ENCODE measurements at regions not wholly inside any gene's neighbourhood (a gene's known extent, or its start where the extent isn't known, plus 50 kb on each side); places are given as distances from the start of the nearest gene placed in this dataset.
"Not testable (repeated sequence)": the region's sequence is repeated elsewhere in the genome, so short reads cannot be mapped to it uniquely, and the experiment has no call there.

DNA sequence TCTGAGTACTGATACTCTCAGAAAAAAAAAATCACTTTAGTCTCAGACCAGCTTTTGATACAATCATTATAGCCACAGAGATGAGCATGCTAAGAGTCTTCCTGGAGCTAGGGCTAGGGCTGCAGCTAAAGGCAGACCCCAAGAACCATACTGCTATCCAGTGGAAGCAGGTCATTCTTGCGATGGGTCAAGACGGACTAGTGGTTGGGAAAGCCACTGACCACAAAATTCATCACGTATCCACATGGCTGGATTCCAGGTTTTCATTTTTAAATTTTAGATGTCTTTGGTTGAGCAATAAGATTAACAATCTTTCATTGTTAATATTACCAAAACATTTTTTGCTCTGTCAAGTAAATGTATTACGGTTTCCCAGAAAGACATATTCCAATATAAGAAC lies 598.1 kb downstream of the DNAH5 start:
- DNase-seq (ENCODE audit: low spot score): no peak

DNA sequence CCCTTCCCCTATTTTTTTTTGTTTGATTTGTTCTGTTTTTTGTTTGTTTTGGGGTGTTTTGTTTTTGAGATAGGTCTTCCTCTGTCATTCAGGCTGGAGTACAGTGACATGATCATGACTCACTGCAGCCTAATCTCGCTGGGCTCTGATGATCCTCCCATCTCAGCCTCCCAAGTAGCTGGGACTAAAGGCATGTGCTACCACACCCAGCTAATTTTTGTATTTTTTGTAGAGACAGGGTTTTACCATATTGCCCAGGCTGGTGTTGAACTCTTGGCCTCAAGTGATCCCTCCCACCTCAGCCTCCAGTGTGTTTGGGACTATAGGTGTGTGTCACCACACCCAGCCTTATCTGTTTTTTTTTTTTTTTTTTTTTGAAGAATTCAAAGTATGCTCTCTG lies 605.4 kb downstream of the DNAH5 start:
- no peak for DNase-seq (ENCODE audit: low spot score)

DNA sequence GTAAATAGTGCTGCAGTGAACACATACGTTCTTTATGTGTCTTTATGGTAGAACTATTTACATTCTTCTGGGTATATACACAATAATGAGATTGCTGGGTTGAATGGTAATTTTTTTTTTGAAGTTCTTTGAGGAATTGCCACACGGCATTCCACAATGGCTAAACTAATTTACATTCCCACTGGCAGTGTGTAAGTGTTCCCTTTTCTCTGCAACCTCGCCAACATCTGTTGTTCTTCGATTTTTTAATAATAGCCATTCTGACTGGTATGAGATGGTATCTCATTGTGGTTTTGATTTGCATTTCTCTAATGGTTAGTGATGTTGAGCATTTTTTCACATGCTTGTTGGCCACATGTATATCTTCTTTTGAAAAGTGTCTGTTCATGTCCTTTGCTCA lies 609.5 kb downstream of the DNAH5 start:
- DNase-seq (ENCODE audit: low spot score): not testable (repeated sequence)

DNA sequence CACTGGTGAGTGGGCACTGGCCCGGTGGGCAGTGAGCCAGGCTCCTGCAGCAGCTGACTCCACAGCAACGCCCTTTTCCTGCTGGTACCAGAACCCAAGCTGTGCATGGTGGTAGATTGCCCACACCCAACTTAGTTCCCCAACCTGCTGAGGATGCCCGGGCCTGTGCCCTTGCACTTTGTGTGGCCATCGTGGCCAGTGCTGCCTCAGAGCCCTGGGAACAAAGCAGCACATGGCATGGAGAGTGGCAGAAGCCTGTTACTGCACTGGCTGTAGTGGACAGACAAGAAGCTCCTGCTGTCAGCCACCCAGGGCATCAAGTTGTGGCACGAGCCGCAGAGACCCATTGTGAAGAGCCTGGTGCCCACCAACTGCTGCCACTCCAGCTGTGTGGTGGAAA lies 612.9 kb downstream of the DNAH5 start:
- no peak for DNase-seq (ENCODE audit: low spot score)

DNA sequence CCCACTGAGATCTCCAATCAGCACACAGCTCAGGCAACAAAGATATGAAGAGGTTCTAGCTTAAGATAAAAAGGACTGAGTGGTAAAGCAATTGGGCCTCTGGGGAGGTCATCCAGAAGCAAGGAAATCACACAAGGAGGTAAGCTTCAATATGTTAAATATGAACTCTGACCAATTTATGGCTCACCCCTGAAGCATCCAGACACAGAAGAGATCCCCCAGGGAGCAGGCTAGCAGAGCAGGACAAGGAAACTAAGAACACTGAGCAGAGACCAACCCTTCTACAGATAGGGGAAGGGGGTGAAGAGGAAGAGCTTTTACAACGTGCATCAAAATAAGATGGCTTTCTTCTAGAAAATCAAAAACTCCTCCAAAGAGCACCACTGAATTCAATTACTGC lies 616.2 kb downstream of the DNAH5 start:
- no peak for DNase-seq (ENCODE audit: low spot score)

DNA sequence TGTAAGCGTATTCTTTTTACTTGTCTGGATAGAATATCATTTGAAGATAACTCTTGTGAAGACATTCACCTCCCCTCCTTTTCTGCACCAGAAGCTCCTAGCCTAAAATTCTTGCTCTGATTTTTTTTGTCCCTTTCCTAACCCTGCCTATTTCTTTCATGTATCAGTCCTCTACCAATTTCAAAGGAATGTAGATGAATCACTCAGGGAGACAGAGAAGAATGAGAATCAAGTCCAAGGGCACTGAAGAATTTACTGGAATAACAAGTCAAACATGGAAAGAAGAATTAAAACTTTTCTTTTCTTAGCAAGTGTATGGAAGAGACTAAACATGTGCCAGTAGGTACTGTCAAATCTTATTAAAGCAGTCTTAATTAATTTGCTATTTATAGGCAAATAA lies 618.7 kb downstream of the DNAH5 start:
- DNase-seq (ENCODE audit: low spot score): no peak

DNA sequence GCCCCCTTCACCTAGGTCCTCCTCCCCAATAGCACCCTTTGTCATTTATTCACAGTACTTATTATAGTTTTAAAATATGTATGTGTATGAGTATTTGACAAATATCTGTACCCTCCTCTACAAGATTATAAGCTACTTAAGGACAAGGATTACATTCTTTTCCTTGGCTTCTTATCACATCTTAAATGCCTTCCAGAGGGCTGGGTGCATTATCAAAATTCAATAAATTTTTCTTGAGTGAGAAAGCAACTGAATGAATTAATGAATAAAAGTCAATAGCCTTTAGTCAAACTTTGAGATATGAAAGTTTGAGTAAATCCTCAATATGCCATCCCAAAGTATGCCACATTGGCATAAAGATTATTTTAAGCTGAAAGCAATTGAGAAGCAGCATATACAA lies 621.7 kb downstream of the DNAH5 start:
- no peak for DNase-seq (ENCODE audit: low spot score)

DNA sequence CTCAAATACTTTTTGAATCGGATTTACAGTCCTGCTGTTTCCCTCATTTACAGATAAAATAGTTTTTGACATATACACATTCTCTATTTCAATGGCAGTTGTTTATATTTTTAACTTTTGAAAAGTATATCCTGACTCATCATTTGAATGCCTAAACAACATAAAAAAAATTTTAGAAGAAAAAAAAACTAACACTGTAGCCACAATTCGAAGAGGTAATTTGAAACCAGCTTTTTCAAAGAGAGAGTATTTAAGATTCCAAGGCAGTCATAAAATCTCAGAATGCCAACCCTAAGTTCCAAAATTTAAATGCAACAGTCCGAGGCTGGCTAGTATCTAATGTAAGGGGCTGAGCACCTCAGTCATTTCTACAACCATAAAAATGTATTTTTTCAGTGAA lies 626.8 kb downstream of the DNAH5 start:
- DNase-seq (ENCODE audit: low spot score): no peak

DNA sequence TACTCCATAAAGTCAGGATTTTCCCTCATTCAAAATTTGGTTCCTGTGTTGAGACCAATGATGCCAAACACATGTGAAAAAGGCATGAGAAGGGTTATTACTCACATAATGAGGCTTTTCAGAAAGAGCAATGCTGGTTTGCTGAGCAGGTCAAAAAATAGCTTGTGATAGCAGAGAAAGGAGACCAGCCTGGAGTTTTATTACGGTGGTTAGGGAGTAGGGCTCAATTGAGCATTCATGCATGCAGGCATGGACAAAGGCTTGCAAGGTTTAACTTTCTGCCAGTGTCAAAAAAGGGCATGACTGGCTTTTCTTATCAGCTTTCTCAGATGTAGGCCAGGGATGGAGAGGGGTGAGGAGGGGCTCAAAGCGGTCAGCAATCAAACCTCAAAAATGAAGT lies 628.3 kb downstream of the DNAH5 start:
- DNase-seq (ENCODE audit: low spot score): no peak

DNA sequence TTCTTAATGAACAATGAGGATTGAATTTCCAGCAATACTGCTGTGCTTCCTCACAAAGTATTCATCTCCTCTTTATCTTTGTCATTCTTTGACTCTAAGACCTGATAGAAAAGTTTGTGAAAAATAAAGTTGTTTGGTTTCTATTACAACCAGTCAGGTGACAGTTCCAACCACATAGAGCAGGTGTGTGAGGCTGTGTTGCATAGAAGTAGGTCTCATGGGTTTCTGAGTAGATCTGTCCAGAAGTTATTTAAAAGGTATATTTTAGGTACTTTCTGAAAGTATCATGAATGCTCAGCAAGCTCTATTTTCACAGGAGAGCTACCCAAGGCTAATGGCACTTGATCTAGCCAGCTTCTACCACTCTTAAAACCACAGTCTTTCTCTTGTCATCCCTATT lies 637.0 kb downstream of the DNAH5 start:
- no peak for DNase-seq (ENCODE audit: low spot score)

DNA sequence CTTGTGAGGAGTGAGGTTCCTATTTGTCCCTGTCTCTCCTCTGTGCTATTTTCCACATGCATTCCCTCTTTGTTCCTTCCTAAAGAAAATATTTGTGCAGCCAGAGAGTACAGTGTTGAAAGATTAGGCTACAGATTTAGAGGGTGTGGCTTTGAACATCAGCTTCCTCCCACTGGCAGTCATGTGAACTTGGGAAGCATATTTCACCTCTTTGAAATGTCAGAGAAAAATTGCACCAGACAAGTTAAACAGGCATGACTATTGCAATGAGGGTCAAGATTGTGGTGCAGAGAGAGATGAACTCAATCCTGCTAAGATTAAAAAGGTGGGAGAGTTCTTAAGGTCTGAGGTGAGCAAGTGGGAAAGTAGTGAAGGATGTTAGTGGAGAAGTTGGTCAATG lies 641.0 kb downstream of the DNAH5 start:
- DNase-seq (ENCODE audit: low spot score): no peak

DNA sequence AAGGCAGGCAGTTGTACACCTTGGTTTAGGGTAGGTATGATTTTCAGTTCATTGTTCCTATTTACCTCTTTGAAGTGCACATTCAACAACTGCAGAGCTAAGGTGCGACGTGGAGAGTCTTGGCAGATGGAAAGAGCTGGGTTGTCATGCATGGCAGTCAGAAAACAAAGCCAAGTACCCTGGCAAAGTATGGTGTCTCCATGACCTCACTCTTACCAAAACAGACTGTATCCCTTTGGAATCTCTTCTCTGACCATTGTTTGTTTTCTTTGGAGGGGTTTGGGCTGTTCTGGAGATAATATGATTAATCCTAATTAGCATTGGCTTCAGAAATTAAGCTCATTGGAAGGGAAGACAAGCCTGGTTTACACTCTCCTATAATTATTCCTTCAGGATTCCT lies 665.7 kb downstream of the DNAH5 start:
- DNase-seq (ENCODE audit: low spot score): no peak

DNA sequence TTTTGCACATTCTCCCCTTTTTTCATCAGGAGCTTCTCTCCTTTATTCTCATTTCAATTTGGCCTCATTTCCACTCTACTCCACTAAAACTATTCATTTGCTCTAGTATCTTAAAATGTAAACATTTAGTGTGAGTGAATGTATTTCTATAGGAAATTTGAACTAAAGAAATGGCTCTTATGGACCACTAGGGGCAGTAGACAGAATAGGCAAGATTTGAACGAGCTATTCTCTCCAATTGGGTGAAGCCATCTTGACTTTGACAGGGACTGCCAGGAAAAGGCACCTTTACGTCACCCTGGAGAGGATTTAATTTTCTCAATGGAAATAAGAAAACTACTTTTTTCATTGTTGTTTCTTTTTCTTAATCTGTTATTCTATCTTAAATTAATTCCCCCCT lies 666.3 kb downstream of the DNAH5 start:
- DNase-seq (ENCODE audit: low spot score): no peak

DNA sequence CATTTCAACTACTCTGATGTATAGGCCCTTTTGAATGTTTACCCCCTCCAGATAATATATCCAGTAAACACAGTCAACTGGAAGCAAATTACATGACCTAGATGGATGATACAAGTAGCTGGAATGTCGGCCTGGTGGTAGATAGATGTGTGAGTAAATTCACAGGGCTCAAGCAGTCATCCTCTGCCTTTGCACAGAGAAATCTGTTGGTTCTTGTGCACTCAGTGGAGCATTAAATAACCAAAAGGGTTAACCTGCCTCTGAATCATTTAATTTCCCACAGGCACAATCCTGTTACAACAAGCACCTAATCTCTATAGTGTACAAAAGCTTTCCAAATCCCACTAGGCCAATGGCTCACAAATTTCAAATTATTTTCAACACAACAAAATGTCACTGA lies 668.3 kb downstream of the DNAH5 start:
- no peak for DNase-seq (ENCODE audit: low spot score)

DNA sequence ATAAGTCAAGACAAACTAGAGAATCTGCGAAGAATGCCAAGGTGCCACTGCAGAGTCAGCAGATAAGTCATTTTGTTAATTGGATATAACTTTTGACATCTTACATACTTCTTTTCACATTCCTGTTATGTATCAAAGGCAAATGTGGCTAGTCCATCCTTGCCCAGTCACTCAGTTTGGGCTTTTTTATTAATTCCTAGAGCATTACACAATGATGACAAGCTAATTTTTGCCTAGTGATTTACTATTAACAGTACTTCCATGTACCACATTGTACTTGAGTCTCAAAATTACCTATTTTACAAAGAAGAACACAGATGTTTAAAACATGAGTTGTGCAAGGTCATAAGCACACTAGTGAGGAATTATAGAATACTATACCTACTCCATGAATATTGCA lies 680.8 kb downstream of the DNAH5 start:
- no peak for DNase-seq (ENCODE audit: low spot score)

DNA sequence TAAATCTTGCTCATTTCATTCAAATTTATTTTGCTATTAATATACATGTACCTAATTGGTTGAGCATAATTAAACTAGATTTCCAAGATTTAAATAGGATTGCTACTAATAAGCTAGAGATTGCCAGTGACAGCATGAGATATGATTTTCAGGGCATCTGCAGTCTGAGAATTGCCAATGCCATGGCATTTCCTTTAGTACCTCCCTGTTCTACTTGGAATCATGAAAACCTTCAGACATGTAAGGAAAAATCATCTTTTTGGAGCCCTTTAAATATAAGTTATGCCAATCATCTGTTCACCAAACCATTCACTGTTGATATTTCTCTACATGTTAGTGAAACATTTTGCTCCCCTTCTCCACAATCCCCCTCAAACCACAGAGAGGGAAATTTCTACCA lies 691.4 kb downstream of the DNAH5 start:
- no peak for DNase-seq (ENCODE audit: low spot score)

DNA sequence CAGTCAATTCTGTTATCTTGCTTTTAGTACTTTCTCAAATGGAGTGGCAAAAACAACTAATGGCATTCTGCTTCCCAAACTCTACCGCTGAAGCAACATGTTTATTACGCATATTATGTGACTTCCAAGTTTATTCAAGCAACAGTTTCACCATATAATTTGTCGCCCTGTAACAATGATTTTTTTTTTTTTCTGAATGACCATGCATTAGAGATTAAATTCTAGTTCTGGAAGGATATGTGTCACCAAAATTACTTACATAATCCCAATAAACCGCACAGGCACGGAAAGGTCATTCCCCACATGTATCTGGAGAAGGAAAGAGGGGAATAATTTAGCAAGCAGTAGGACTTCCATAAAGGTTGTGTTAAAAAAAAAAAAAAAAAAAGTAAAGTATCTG lies 691.8 kb downstream of the DNAH5 start:
- no peak for DNase-seq (ENCODE audit: low spot score)

DNA sequence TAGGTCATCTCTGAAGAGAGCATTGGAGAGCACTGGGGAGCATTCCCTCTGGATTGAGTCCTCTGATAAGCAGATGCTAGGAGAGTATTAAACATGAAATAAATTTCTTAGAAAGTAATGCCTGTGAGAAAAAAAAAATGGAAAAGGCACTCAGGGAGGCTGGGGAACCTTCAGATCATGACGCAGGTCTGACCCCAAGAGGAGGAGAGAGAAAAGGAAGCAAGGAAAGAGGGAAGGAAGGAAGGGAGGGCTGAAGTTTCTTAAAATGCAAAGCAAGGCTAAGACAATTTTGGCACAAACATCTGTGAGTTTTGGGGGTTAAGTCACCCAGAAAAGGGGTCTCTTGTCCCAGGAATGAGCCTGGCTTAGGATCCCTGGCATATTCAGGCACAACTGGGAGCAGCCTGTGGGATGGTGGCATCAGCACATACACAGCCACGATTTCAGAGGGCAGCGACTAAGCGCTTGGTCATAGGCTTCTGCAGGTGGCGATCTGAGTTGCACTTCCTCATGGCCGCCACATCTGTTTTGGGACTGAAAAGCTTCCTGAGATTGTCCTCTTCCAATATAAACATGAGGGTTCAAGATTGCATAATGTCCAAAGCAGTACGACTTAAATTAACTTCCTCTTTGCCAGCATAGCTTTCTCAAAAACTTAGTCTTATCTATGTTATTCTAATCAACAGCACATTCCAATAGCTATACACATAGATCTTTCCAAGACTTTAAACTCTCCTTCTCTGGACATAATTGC lies 692.7 kb downstream of the DNAH5 start:
- no peak for DNase-seq (ENCODE audit: low spot score)

DNA sequence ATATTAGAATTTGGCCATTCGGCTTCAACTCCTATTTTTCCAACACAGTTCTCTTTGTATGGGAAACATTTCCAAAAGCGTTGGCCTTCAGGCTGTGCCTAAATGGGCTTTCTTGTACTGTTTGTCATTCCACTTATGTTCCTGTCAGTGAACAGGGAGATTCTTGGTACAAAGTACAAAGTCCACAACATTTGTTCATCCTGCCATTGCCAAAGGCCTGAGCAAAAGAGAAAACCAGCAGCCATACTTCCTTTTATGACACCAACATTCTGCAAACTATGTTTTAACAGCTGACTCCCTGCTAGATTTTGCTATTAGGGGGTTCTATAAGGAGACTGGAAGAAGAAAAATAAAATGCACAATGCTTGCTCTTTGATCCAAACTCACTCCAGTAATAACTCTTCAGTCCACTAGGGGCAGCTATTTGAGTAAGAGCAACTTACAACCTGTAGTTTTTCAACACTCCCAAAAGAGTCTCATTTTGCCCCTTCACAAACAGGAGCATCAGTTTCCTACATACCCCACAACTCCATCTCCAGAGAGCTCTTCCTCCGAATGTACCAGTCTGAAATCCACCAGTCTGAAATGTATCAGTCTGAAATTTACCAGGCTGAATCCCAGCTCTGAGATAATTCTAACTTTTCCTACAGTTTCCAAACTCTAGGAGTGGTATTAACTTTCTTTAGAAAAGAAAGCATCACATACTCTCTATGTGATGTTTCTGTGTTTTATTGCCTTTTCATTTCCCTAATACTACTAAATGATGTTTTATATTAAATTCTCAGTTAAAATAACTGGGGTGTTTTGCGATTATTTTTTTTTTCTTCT lies 693.8 kb downstream of the DNAH5 start:
- DNase-seq (ENCODE audit: low spot score): no peak

DNA sequence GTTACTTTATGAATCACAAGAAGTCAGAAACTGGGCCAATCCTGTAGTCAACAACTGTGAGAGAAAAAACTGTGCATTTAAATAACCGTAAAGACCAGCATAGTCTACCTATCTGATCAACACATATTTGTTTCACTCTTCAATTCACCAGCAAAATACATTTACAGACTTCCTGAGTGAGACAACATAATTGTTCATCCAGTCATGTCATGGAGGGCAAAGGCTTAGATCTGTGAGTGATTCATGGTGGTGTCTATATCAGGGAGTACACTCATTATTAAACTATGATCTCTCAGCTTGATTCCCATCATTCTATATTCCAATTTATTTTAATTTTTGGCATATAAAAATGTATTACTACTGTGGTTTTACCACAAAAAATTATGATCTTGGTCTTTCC lies 694.6 kb downstream of the DNAH5 start:
- DNase-seq (ENCODE audit: low spot score): no peak

DNA sequence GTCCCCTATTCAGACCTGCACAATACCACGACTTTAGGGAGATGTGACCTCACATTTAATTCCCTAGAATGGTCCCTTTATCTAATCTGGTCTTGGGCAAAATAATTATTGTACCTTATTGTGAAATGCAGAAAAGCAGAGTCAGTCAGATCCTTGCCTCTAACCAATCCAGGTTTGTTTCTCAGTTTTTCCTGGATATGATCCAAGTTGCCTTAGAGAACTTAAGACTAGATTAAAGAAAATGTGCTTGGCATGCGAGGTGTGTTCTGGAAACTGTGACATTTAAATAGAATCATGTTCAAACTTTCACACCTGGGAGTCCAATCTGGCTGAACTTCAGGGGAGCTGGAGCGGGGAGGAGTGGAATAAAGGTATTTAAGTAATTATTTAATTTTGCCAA lies 696.2 kb downstream of the DNAH5 start:
- no peak for DNase-seq (ENCODE audit: low spot score)

DNA sequence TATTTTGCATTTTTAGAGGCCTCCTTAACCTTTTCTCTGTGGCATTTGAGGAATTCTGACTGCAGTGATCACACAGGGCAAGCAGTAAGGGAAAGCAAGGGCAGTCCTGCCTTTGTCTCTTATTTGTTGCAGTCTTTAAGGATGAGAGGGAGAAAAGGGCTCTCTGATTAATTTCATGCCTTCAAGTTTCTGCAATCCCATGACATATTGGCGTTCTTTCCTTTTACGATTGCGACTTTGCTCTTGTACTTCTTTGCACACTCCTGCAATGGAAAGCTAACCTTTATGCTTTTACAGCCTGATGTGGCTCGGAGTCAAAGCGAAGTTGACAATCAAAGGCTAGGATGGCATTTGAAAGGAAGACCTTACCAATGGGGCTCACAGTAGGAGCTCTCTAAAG lies 698.4 kb downstream of the DNAH5 start:
- DNase-seq (ENCODE audit: low spot score): no peak

DNA sequence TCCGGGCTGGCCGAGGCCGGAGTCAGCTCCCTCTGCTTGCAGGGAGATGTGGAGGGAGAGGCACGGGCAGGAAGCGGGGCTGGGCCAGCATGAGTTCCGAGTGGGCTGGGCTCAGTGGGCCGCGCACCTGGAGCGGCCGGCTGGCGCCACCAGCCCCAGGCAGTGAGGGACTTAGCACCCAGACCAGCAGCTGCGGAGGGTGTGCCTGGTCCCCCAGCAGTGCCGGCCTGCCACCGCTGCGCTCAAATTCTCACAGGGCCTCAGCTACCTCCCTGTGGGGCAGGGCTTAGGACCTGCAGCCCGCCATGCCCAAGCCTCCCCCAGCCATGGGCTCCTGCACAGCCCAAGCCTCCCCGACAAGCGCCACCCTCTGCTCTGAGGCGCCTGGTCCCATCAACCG lies 700.3 kb downstream of the DNAH5 start:
- DNase-seq (ENCODE audit: low spot score): no peak

DNA sequence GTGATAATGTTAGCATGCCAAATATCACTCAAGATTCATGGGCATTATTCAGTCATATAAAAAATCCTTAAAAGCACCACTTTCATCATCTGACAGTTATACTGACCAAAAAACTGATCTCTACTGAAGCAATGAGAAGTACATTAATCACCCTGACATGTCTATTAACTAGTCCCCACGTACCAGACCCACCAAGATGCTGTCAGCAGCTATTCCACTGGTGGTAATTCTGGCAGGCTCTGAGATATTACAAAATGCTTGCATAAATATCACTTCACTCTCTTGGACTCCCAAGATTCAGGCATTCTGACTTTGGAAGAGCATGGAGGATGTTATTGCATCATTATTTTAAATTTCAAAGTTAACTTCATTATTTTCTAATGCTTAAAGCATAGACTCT lies 717.0 kb downstream of the DNAH5 start:
- no peak for DNase-seq (ENCODE audit: low spot score)
